ENCODE measurements at regions not wholly inside any gene's neighbourhood (a gene's known extent, or its start where the extent isn't known, plus 50 kb on each side); places are given as distances from the start of the nearest gene placed in this dataset.
"Not testable (repeated sequence)": the region's sequence is repeated elsewhere in the genome, so short reads cannot be mapped to it uniquely, and the experiment has no call there.

DNA sequence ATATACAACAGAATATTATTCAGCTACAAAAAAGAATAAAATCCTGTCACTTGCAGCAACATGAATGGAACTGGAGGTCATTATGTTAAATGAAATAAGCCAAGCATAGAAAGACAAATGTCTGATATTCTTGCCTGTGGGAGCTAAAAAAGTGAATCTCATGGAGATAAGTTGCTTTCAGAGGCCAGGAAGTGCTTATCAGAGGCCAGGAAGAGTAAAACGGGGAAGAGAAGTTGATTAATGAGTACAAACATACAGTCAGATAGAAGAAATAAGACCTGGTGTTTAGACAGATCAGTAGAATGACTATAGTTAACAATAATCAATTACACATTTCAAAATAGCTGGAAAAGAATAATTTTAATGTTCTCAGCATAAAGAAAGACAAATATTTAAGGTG lies 54.4 kb upstream of the CPHXL start:
- ChIA-PET CTCF (interaction anchor here (0.9 kb wide), 1 partner anchor 17 kb away, joined by 3 read pairs; no protein-coding TSS in a partner anchor), POLR2A (no interaction called here)

DNA sequence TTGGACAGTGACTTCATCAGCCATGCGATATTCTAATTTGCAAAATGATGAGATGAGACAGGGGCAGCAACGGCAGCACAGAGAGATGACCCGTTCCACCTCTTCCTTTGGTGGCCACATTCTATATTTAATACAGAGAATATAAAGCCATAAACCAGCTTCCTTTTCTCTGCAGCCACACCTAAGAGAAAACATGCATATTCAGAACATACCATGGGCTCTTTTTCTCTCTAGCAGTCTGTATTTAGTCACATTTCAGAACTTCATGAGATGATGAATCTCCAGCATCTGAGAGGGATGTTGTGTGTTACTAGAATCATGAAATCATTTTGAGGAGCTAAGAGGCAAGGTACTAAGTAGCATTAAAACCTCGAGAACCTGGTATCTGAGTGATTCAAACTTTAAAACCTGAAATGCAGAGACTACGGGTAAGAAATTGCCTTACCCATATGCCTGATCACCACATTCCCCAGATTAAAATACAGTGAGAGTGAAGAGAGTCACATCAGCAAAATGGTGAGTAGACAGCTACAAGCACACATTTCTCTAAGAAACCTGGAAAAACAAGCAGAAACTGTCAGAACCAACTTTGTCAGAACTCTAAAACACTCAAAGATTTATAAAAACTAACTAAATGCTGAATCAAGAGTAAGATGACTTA lies 55.5 kb upstream of the CPHXL start:
- POLR2A ChIA-PET: no interaction called here
- CTCF ChIA-PET: interaction anchor here (1.3 kb wide), 1 partner anchor 1390 kb away, joined by 3 read pairs; no protein-coding TSS in a partner anchor

DNA sequence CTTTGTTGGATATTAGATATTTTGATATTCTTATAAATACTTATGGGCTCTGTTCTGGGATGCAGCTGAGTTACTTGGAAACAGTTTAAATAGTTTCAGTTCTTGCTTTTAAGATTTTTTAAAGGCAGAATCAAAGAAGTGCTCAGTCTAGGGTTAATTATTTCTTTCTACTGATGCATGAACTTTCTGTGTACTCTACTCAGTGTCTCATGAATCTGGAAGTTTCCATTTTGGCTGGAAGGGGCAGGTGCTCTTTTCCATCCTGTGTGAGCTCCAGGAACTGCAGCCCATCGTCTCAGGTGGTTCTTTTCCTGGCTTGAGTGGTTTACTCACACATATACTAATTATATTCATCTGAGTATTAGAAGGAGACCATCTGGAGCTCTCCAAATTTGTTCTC lies 61.1 kb upstream of the CPHXL start:
- POLR2A ChIA-PET: no interaction called here
- CTCF ChIA-PET: interaction anchor here (1.0 to 1.3 kb wide), 2 partner anchors 1383 to 1384 kb away, joined by 3 to 4 read pairs; no protein-coding TSS in a partner anchor

DNA sequence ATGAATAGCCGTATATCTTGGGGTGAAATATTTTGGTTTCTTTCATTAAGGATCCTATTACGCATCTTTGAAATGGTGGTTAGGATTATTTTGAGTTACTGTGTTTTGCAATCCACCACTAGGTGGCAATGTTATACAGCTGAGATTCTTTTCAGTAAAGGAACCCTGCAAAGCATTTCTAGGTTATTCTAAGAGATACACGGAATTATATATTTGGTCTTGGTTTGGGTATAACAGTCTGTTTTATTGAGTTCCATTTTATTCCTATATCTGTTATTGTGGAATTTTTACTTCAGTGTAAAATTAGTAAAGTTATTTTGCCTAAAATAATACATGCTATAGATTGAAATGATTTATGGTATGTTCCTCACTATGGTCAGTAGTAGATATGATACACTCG lies 62.9 kb upstream of the CPHXL start:
- POLR2A ChIA-PET: no interaction called here
- CTCF ChIA-PET: interaction anchor here (0.6 to 1.5 kb wide), 2 partner anchors 554 to 1382 kb away, joined by 3 to 4 read pairs; no protein-coding TSS in a partner anchor

DNA sequence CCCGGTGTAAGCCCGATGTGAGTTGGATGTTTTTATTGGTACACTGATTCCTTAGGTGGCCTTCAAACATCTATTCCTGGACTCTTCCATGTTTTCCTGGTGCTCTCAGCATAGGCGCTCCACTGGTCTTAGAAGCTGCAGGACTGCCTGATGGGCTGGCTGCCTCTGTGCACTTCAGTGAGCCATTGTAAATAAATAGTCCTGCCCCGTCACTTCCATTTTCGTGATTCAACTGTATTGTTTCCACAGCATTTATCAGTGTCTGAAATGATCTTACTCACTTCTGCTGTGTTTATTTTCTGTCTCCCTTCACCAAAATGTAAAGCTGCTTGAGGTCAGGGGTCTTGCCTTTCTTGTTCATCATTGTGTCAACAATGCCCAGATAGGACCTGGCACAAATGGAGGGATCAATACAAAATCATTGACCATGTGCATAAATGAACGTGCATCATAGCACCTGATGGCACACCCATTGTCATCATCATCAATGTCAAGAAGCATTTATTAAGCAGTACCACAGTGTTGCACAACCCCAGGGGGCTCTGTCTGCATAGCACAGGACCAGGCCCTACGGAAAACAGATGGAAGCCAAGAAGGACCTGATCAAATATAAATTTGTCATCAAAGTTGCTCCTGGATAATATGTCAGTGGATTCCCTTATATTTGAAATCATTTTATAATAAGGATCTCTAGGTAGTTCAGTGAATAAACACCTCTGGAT lies 66.6 kb upstream of the CPHXL start:
- CTCF ChIA-PET: interaction anchor here (1.1 kb wide), 1 partner anchor 9 kb away, joined by 3 read pairs; no protein-coding TSS in a partner anchor
- POLR2A ChIA-PET: no interaction called here

DNA sequence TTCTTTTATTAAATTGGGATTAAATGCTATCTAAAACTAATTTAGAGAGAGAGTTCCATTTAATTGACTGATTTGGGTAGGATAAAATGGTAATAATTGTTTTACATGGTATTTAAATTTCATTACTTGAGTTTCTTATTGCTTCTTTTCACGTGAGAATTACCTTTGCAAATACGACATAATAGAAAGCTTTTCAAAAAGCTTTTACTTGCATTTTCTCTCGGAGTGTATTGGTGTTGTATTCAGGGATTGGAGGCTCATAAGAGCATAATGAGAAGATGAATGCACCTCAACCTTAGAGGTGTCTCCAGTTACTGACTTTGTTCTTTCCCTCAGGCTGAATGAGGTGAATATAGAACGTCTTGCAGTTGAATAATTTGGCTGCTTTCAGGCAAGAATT lies 67.4 kb upstream of the CPHXL start:
- ChIA-PET CTCF (interaction anchor here (1.1 kb wide), 1 partner anchor 10 kb away, joined by 3 read pairs; no protein-coding TSS in a partner anchor), POLR2A (no interaction called here)

DNA sequence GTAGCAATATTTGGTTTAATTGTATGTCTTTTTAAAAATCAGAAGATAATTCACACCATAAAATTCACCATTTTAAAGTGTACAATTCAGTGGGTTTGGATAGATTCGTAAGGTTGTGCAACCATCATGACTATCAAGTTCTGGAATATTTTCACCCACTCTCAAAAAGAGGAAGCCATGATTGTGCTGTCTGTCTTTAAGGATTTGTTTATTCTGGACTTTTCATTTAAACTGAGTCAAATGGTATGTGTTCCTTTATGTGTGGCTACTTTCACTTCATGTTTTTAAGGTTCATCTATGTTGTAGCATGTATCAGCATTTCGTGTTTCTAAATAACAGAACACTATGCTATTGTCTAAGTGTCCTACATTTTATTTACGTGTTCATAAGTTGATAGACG lies 68.1 kb upstream of the CPHXL start:
- CTCF ChIA-PET: interaction anchor here (1.1 kb wide), 1 partner anchor 11 kb away, joined by 3 read pairs; no protein-coding TSS in a partner anchor
- POLR2A ChIA-PET: no interaction called here

DNA sequence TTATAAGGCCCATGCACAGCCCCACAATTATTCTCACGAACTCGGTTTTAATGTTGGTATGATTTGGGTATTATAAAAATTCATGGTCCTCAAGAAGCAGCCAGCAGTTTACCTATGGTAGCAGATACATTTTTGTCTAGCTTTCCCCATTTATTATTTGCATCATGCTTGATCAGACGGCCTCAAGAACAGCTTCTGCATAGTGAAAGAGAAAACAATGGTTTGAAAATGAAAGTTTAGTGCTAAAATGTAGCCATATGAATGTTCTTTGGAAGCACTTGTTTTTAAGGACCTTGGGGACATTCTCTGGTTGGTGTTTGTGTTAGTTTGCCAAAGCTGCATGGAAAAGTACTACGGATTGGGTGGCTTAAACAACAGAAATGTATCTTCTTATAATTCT lies 72.4 kb upstream of the CPHXL start:
- CTCF ChIA-PET: no interaction called here
- POLR2A ChIA-PET: no interaction called here

DNA sequence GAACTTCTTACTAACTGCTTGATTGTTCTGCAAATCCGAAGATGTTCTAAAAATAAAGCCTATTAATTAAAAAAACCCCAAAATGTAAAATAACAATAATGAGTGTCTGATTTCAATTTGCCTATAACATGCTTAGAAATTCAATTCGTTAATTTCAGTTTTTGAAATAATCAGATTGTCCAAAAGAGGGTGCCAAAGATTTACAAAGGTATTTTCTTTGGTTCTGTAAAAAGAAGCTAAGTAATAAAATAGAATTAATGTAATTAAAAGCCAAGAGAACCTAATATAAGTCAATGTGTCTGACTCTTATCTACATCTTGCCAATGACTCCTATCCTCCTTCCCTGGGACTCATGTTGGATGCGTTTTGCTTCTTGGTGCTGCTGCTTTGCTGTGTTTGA lies 75.0 kb upstream of the CPHXL start:
- CTCF ChIA-PET: no interaction called here

DNA sequence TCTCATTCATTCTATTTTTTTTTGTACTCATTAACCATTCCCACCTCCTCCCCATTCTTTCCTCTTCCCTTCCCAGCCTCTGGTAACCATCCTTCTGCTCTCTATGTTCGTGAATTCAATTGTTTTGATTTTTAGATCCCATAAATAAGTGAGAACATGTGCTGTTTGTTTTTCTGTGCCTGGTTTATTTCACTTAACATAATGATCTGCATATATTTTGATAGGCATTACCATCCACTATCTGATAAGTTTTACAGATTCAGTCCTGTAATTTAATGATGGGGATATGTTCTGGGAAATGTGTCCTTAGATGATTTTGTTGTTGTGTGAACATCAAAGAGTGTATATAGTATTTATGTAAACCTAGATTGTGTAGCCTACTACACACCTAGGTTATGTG lies 77.5 kb upstream of the CPHXL start:
- ChIA-PET CTCF (no interaction called here), POLR2A (no interaction called here)

More for the DNA sequence above, 75.0 kb upstream of the CPHXL start:
- POLR2A ChIA-PET: no interaction called here

DNA sequence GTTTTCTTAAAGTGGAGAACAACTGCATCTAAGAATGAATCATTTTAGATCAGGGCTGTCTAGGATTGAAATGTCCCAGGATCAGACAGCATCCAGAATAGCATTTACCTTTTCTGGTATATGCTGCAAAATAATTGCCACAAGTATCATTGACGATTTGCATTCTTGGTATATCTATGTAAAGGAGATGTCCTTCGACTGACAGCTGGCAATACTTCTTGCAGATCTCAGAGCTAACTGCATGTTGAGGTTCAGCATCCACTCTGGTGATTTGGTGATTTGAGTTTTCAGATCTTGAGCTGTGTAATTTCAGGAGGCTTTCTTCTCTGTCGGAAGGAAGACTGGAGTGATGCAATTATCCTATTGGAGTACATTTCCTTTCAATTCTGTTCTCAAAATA lies 78.1 kb upstream of the CPHXL start:
- POLR2A ChIA-PET: no interaction called here
- CTCF ChIA-PET: no interaction called here

DNA sequence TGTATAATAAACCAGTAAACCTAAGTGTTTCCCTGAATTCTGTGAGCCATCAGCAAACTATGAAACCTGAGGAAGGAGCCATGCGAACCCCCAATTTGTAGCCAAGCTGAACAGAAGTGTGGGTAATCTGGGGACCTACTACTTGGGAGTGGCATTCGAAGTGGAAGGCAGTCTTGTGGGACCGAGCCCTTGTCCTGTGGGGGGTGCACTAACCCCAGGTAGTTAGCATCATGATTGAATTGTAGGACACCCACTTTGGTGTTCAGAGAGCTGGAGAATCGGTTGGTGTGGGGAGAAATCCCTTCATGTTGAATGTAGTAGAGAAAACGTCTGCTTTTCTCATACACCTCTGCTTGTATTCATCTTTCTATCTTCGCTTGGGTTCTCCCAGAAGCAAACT lies 79.7 kb upstream of the CPHXL start:
- POLR2A ChIA-PET: no interaction called here
- CTCF ChIA-PET: no interaction called here

DNA sequence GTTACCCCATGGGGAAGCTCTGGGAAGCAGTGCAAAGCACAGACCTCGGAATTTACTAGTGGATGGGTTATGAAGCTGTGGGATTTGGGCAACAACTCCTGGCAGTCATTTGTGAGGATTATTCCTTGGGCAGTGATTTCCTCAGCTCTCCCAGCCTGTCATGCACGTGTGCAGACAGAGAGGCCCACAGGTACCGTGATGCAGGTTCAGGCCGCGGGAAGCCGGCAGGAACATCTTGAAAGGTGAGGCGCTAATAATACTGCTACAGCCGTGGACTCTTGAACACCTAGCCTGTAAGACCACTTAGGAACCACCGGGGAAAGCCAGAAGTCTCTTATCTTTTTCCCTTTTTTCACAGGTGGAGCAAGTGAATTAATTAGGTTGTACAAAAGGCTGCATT lies 80.2 kb upstream of the CPHXL start:
- ChIA-PET POLR2A (no interaction called here), CTCF (no interaction called here)

DNA sequence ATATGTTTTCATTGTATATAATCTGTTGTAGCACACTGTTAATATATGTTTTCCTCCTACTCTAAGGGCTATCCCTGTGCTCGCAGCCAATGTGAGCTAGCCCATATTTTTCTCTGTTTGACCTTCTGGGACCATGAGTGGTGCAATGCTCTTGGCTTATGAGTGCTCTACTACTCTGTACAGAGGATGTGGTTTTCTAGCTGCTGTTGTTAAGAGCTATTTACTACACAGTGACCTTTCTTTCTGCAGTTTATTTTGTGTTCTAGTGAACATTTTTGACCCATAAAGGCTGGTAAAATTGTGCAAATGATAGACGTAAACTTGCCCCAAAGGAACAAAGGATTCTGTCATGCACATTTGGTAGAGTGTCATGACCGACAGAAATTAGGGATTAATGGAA lies 84.1 kb upstream of the CPHXL start:
- ChIA-PET POLR2A (no interaction called here), CTCF (no interaction called here)

DNA sequence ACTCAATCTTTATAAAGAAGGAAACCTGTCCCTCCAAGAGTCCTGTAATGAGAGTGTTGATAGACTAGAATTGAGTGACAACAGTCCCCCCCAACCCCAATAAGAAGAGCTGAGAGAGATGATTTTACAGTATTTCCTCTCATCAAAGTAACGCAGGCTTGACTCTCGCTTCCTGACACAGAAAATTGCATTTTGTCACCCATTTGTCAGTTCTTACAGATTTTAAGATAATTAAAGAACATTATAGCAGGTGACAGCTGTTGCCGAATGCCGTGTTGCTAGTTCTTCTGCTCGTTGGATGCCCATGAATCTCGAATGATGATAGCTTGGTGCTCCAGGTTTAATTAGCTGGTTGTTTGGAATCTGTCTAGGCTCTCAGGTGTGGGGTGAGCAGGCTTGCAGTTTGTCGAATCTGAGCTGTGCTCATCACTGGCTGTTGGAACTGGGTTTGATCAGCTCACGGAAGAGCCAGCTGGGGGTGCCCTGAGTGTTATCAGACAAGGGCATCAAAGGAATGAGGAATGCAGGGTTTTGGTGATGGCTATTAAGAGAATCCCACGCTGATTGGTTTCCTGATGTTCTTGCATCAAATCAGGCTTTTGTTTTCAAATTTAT lies 84.8 kb upstream of the CPHXL start:
- CTCF ChIA-PET: no interaction called here
- POLR2A ChIA-PET: no interaction called here

DNA sequence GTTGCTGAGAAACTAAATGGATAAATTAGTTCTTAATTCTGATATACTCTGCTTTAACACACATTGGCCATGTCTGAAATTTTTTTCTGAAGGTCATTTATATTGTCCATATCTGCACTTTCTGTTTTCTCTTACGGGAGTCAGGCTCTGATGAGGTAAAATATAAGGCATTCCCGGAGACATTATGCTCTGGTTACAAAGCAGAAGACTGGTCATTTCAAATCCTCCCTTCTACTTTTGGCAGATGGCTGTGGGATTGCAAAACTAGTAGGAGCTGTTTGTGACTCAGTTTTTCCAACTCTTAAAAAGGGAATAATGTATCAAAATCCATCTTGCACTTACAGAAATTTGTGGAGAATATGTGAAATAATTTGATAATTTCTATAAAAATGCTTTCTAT lies 92.2 kb upstream of the CPHXL start:
- ChIA-PET CTCF (no interaction called here), POLR2A (no interaction called here)

DNA sequence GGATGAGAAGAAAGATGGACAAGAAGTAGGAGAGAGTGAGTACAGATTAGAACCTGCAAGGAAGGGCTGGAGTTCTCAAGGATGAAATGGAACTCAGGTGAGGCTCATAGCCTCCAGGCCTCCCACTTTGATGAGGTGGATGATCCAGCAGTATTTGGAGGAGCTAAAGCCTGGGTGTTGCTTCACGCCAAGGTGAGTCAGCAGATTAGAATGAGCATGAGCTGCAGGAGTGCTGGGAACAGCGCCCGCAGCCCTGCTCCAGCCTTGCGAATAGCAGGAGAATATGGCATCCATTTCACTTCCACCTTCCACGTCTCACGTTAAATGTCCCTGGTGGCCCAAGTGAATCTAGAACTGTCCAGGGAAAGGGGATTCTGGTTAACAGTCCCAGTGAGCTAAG lies 94.4 kb upstream of the CPHXL start:
- ChIA-PET POLR2A (interaction anchor here (0.6 kb wide), 1 partner anchor 310 kb away, joined by 3 read pairs; no protein-coding TSS in a partner anchor), CTCF (no interaction called here)

DNA sequence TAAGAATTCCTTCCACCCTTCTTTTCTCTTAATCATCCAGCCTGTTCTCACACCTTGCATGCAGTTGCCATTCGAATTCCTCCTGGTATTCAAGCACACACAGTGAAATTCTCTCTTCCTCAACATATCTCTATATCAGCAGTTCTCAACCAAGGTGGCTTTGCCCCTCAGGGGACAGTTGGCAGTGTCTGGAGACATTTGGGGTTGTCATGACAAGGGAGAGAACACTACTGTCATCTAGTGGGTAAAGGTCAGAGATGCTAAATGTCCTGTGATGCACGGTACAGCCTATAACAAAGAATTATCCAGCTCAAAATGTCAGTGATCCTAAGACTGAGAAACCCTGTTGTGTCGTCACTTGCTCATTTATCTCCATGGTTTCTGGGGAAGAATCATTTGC lies 94.8 kb upstream of the CPHXL start:
- ChIA-PET CTCF (no interaction called here), POLR2A (interaction anchor here (0.6 kb wide), 1 partner anchor 311 kb away, joined by 3 read pairs; no protein-coding TSS in a partner anchor)

DNA sequence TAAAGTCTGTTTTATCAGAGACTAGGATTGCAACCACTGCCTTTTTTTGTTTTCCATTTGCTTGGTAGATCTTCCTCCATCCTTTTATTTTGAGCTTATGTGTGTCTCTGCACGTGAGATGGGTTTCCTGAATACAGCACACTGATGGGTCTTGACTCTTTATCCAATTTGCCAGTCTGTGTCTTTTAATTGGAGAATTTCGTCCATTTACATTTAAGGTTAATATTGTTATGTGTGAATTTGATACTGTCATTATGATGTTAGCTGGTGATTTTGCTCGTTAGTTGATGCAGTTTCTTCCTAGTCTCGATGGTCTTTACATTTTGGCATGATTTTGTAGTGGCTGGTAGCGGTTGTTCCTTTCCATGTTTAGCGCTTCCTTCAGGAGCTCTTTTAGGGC lies 99.5 kb upstream of the CPHXL start:
- POLR2A ChIA-PET, CTCF ChIA-PET: not testable (repeated sequence)

DNA sequence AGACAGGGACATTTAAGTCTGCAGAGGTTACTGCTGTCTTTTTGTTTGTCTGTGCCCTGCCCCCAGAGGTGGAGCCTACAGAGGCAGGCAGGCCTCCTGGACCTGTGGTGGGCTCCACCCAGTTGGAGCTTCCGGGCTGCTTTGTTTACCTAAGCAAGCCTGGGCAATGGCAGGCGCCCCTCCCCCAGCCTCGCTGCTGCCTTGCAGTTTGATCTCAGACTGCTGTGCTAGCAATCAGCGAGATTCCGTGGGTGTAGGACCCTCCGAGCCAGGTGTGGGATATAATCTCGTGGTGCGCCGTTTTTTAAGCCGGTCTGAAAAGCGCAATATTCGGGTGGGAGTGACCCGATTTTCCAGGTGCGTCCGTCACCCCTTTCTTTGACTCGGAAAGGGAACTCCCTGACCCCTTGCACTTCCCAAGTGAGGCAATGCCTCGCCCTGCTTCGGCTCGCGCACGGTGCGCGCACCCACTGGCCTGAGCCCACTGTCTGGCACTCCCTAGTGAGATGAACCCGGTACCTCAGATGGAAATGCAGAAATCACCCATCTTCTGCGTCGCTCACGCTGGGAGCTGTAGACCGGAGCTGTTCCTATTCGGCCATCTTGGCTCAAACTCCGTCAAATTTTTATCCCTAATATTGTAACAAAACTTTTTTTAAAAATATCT lies 101.2 kb upstream of the CPHXL start:
- POLR2A ChIA-PET: not testable (repeated sequence)

DNA sequence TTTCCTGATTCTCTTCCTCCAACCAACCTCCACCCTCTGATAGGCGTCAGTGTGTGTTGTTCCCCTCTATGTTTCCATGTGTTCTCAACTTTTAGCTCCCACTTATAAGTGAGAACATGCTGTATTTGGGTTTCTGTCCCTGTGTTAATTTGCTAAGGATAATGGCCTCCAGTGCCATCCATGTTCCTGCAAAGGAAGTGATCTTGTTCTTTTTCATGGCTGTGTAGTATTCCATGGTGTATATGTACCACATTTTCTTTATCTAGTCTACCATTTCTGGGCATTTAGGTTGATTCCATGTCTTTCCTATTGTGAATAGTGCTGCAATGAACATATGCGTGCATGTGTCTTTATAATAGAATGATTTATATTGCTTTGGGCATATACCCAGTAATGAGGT lies 107.1 kb upstream of the CPHXL start:
- CTCF ChIA-PET: not testable (repeated sequence)

More for the DNA sequence above, 101.2 kb upstream of the CPHXL start:
- CTCF ChIA-PET: not testable (repeated sequence)

More for the DNA sequence above, 107.1 kb upstream of the CPHXL start:
- POLR2A ChIA-PET: not testable (repeated sequence)

Data from activated CD8-positive, alpha-beta memory T cell treated with anti-CD3 and anti-CD28 coated beads for 36 hours (primary cell).